Fibroblast of gingiva (primary cell): ENCODE measurements at regions not wholly inside any gene's neighbourhood (a gene's known extent, or its start where the extent isn't known, plus 50 kb on each side); places are given as distances from the start of the nearest gene placed in this dataset.
"Not testable (repeated sequence)": the region's sequence is repeated elsewhere in the genome, so short reads cannot be mapped to it uniquely, and the experiment has no call there.

Experiments
- DNase-seq: peaks from one replicate; pipeline ENCODE4 v3.0.0-alpha.2; 2011; ENCODE audit warnings: low read depth

- DNase-seq, result no peak
Measured at GRCh38 chr7:136325027-136325426, 347.9 kb upstream of the MTPN start.

DNA sequence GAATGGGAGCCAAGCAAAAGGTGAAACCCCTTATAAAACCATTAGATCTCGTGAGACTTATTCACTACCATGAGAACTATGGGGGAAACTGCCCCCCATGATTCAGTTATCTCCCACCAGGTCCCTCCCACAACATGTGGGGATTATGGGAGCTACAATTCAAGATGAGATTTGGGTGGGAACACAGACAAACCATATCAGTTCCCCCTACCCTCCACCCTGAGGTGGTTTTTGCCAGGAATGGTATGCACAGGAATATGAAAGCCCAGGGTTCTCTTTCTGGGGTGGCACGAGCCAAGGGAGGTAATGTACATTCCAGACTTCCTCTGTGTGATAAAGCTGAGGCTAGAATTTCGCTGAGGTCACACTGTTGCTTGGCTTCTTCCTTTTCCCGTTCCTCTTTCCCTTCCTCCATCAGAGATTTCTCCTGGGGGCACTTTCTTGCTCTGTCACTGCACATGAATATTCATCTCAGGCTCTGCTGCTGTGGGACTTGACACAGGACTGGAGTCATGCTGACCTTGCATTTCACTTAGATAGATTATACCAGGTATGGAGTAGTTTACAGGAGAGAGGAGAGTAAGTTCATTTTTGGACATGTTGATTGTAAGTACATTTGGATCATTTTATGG, 347.0 kb upstream of the MTPN start:
- no peak for DNase-seq

DNA sequence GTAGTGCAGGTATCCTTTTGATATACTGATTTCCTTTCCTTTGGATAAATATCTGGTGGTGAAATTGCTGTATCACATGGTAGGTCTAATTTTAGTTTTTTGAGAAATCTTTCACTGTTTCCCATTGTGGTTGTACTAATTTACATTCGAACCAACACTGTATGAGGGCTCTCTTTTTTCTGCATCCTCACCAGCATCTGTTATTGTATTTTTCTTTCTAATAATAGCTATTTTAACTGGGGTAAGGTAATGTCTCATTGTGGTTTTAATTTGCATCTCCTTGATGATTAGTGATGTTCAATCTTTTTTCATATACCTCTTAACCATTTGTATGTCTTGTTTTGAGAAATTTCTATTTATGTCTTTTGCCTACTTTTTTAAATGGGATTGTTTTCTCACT, 335.4 kb upstream of the MTPN start:
- DNase-seq, result no peak

- DNase-seq, result no peak
Measured at GRCh38 chr7:136309407-136309806, 332.2 kb upstream of the MTPN start.

DNA sequence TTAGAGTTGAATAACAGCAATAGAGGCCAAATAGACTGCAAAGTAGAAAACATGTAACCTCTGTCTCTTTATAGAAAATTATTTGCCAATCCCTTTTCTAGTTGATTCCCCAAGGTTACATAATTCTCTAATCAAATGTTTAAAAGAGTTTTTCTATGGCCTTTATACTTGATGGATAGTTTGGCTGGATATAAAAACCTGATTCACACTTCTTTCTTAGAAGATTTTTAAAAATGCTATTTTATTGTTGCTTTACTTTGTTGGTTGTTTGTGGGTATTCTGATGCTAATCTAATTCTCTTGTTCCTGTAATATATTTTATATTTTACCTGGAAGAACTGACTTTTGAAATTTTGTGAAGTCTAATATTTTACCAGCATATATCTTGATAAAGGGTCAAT, 331.1 kb upstream of the MTPN start:
- no peak for DNase-seq

- DNase-seq, result no peak
Measured at GRCh38 chr7:136303162-136303561, 326.0 kb upstream of the MTPN start.

GRCh38 chr7:136302049-136302448, 324.9 kb upstream of the MTPN start:
- no peak for DNase-seq

DNA sequence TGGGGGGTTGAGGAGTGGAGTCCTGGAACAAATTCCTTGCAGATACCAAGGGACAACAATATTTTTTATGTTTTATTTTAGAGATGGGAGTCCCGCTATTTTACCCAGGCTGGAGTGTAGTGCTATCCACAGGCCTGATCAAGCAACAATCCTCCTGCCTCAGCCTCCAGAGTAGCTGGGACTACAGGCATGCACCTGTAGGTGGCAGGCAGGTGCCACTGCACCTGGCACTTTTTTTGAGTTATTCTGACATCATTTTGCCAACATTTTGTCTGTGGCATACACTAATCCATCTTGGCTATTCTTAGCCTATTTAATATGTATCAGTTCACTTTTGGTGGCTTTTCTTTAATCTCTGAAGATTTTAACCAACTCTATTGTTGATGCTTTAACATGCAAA, 317.8 kb upstream of the MTPN start:
- DNase-seq, result no peak

GRCh38 chr7:136293841-136294391, 316.8 kb upstream of the MTPN start:
- no peak for DNase-seq

GRCh38 chr7:136293272-136293671, 316.1 kb upstream of the MTPN start:
- DNase-seq, result no peak

GRCh38 chr7:136292365-136292764, 315.2 kb upstream of the MTPN start:
- DNase-seq, result no peak

DNA sequence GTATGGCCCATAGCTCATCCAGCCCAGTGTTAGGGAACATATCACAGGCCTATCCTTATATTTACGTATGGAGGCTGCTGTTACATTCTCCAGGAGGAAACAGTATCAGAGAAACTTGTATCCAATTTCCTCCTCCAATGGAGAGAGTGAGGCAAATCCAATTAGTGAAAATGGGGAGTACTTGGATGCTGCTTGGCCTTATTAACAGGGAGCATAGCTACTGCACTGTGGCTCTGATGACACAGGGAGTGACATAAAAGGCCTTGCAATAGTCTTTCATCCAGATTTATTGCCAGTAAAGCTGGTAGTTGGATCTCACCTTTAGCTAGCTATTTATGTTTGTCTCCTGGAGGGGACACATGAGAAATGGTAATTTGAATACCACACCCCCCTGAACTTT, 313.2 kb upstream of the MTPN start:
- DNase-seq, result no peak

DNA sequence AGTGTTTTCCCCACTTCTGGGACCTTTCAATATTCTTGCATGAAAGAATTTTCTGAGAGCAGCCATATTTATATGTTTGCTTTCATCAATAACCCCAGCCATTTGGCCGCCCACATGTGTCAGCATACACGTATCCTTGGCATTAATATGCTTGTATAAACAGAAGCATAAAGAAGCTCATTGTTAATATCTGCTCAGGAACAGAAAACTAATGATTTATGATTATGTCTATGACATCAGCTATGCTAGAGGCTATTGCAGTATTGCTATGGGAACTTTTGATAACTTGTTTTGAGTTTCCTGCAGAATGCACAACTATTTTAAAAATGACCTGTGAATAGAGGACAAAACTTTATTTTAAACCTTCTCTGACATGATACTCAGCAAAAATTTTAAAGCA, 300.9 kb upstream of the MTPN start:
- DNase-seq, result no peak

GRCh38 chr7:136275794-136276193, 298.6 kb upstream of the MTPN start:
- no peak for DNase-seq

- DNase-seq, result no peak
Measured at GRCh38 chr7:136274636-136275345, 297.6 kb upstream of the MTPN start.

GRCh38 chr7:136272934-136273333, 295.8 kb upstream of the MTPN start:
- DNase-seq, result no peak

GRCh38 chr7:136267822-136268221, 290.7 kb upstream of the MTPN start:
- DNase-seq, result no peak

GRCh38 chr7:136266457-136266856, 289.3 kb upstream of the MTPN start:
- DNase-seq, result no peak

DNA sequence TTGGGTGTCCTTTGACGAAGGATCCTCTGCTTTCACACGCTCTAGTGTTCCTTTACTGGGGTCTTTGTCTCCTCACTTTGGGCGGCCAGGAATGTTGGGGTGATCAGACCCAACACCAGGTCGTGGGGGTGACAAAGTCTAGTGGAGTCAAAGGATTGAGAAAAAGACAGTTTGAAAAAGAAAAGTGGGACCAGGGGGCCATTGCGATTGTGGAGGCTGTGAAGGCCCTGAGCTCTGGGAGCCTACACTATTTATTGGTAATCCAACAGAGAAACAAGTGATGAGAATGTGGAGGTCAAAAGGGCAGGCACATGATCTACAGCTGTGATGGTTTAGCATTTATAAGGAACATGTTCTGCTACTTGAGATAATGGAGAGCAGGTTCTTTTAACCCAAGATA, 287.1 kb upstream of the MTPN start:
- DNase-seq, result not testable (repeated sequence)

DNA sequence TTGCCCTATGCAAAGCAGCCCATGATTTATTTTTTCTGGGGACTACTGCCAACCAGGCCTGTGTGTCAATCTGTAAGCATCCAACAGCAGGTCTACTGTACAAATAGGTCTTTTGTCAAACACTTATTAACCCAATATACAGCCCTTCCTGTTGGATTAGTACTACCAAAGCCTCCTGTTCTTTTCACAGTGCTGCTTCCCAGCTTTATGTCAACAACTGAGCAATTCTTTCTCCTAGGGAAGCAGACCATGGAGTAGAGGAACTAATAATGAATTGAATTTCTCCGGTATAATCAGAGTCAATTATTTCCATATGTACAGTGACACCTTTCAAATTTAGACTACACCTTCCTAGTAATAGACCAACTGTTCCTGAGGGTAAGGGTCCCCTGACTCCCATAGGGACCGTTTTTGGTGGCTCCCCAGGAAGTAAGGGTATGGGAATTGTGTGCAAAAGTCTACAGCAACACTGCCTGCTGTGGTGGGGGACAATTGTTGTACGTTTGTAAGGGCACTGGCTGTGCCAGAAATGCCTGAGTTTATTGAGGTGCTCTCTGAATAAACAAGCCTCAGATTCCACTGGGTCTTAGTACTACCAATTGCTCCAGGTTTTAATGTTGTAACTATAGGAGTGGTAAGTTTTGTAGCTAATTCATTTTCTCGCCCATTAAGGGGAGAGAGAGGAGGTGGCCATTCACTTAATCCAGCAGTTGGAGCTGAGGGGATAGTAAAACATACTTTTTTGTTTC, 286.1 kb upstream of the MTPN start:
- DNase-seq, result not testable (repeated sequence)

- DNase-seq, result not testable (repeated sequence)
Measured at GRCh38 chr7:136260591-136260990, 283.4 kb upstream of the MTPN start.

- DNase-seq, result no peak
Measured at GRCh38 chr7:136259074-136259473, 281.9 kb upstream of the MTPN start.

DNA sequence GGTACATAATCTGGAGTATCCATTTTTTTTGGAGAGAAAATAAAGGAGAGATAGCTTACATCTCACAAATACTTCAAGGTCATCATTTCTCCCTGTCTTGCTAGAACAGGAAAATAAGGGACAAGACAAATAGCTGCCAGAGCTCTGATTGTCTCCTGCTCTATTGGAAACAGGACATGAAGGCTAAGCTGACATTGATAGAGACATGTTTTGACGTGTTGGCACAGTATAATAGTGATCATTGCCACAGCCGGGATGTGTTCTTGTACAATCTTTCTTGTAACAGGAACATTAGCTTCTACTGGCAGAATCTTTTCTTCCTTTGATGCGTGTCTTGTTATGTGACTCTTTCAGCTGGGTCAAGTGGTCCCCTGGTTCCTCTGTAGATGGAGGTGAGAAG, 279.3 kb upstream of the MTPN start:
- DNase-seq, result no peak
